H1 (cell line): ENCODE measurements at regions not wholly inside any gene's neighbourhood (a gene's known extent, or its start where the extent isn't known, plus 50 kb on each side); places are given as distances from the start of the nearest gene placed in this dataset.

Experiments
- CTCF ChIA-PET: fragments of 300-600 bp; sonication (Branson Sonifier 250); formaldehyde crosslinking; loops from one replicate; lab custom pipeline; 2021; ENCODE audit not compliant: partially characterized antibody; lab: Charles Lee
- POLR2A ChIA-PET: fragments of 300-600 bp; sonication (Branson Sonifier 250); formaldehyde crosslinking; loops from one replicate; lab custom pipeline; 2021; ENCODE audit warnings: inconsistent platforms; ENCODE audit not compliant: partially characterized antibody; lab: Charles Lee
- DNase-seq, 2 experiments: peaks; one replicate each; pipeline versions ENCODE4 v3.0.0 to v3.0.0-alpha.2; 2010 to 2022; ENCODE audit warnings: low spot score in 2 of 2, low read depth in 1 of 2, mixed read lengths in 1 of 2
- FAIRE-seq: peaks from 2 replicates; lab custom pipeline; 2011; peaks lifted over from hg19 to GRCh38; lab: Jason Lieb, UNC
- H2AFZ ChIP-seq: 2 replicates; pipeline ENCODE4 v1.8.1; 2012; ENCODE audit warnings: low read length, inconsistent platforms
- H2AK5ac ChIP-seq: 2 replicates; pipeline ENCODE4 v1.6.1; 2013; ENCODE audit warnings: low read depth, low read length
- H2BK120ac ChIP-seq: replicated peaks from 2 replicates; pipeline ENCODE3; 2013; ENCODE audit warnings: low read depth, low read length, inconsistent platforms
- H2BK12ac ChIP-seq: 2 replicates; pipeline ENCODE4 v1.6.1; 2013; ENCODE audit warnings: low read depth, low read length
- H2BK15ac ChIP-seq: 2 replicates; pipeline ENCODE4 v1.6.1; 2013; ENCODE audit warnings: low read length
- H2BK20ac ChIP-seq: 2 replicates; pipeline ENCODE4 v1.6.1; 2013; ENCODE audit warnings: low read length
- H2BK5ac ChIP-seq: 2 replicates; pipeline ENCODE4 v1.6.1; 2013; ENCODE audit warnings: low read depth, low read length
- H3K14ac ChIP-seq: 2 replicates; pipeline ENCODE4 v1.6.1; 2013; ENCODE audit warnings: inconsistent platforms; ENCODE audit not compliant: insufficient read length
- H3K18ac ChIP-seq: 2 replicates; pipeline ENCODE4 v1.6.1; 2013; ENCODE audit warnings: low read length; ENCODE audit errors: extremely low read depth
- H3K23ac ChIP-seq: 2 replicates; pipeline ENCODE4 v1.6.1; 2013; ENCODE audit warnings: inconsistent platforms; ENCODE audit not compliant: insufficient read length
- H3K23me2 ChIP-seq: 2 replicates; pipeline ENCODE4 v1.6.1; 2013; ENCODE audit warnings: low read depth, low read length
- H3K27ac ChIP-seq: 2 replicates; pipeline ENCODE4 v1.6.1; 2011; ENCODE audit warnings: low read depth, low read length, inconsistent platforms
- H3K27me3 ChIP-seq, 4 experiments: replicated peaks in 1 of 4; 1 replicate in 1 of 4; 2 replicates in 3 of 4; pipeline versions ENCODE4 v1.6.1 to v1.8.1; 2011 to 2013; ENCODE audit warnings: low read length in 3 of 4, mild to moderate bottlenecking in 3 of 4, inconsistent platforms in 2 of 4, mixed read lengths in 2 of 4, moderate library complexity in 1 of 4; ENCODE audit not compliant: control insufficient read depth in 3 of 4, insufficient read depth in 3 of 4; ENCODE audit errors: extremely low read depth in 1 of 4
- H3K36me3 ChIP-seq, 4 experiments: 2 replicates each; pipeline versions ENCODE4 v1.6.1 to v1.8.1; 2011 to 2013; ENCODE audit warnings: mild to moderate bottlenecking in 4 of 4, low read length in 3 of 4, moderate library complexity in 2 of 4, control low read depth in 1 of 4, inconsistent platforms in 1 of 4; ENCODE audit not compliant: insufficient read depth in 4 of 4, control insufficient read depth in 2 of 4
- H3K4ac ChIP-seq: replicated peaks from 2 replicates; pipeline ENCODE3; 2013; ENCODE audit warnings: low read length, low read depth, mixed read lengths, inconsistent platforms; ENCODE audit not compliant: insufficient read length
- H3K4me1 ChIP-seq, 4 experiments: replicated peaks in 1 of 4; 1 replicate in 1 of 4; 2 replicates in 3 of 4; pipeline versions ENCODE4 v1.6.1 to v1.8.1; 2011 to 2013; ENCODE audit warnings: low read length in 3 of 4, inconsistent platforms in 2 of 4, mixed read lengths in 1 of 4; ENCODE audit not compliant: insufficient read depth in 4 of 4, control insufficient read depth in 3 of 4
- H3K4me2 ChIP-seq, 2 experiments: 2 replicates each; pipeline versions ENCODE4 v1.6.1 to v1.8.1; 2011 to 2013; ENCODE audit warnings: low read depth in 2 of 2, low read length in 2 of 2, control low read depth in 1 of 2, inconsistent platforms in 1 of 2, mild to moderate bottlenecking in 1 of 2; ENCODE audit not compliant: insufficient read depth in 1 of 2
- H3K4me3 ChIP-seq, 4 experiments: fragments of 200-600, 300-600 bp in 1 of 4; sonication (generic), shearing (Covaris generic), sonication (Bioruptor Twin) in 1 of 4; 2 replicates each; pipeline versions ENCODE4 v1.5.1 to v1.8.1; 2011 to 2016; ENCODE audit warnings: low read length in 4 of 4, low read depth in 3 of 4, control low read depth in 2 of 4, inconsistent platforms in 2 of 4, mild to moderate bottlenecking in 2 of 4, mixed read lengths in 1 of 4, moderate library complexity in 1 of 4; ENCODE audit not compliant: insufficient read depth in 2 of 4; ENCODE audit errors: extremely low read depth in 1 of 4
- H3K56ac ChIP-seq: replicated peaks from 2 replicates; pipeline ENCODE3; 2013; ENCODE audit warnings: low read depth, mild to moderate bottlenecking, mixed read lengths, low read length, inconsistent platforms; ENCODE audit not compliant: insufficient read length
- H3K79me1 ChIP-seq: 2 replicates; pipeline ENCODE4 v1.6.1; 2013; ENCODE audit warnings: low read depth, low read length, control low read depth
- H3K79me2 ChIP-seq, 2 experiments: 2 replicates each; pipeline versions ENCODE4 v1.6.1 to v1.8.1; 2012 to 2013; ENCODE audit warnings: low read length in 2 of 2, mild to moderate bottlenecking in 2 of 2, inconsistent platforms in 1 of 2; ENCODE audit not compliant: insufficient read depth in 2 of 2, control insufficient read depth in 1 of 2
- H3K9ac ChIP-seq, 4 experiments: replicated peaks in 1 of 4; 1 replicate in 1 of 4; 2 replicates in 3 of 4; pipeline versions ENCODE4 v1.6.1 to v1.8.1; 2011 to 2013; ENCODE audit warnings: low read depth in 3 of 4, low read length in 3 of 4, control low read depth in 2 of 4, mild to moderate bottlenecking in 2 of 4, moderate library complexity in 2 of 4, inconsistent platforms in 1 of 4; ENCODE audit errors: extremely low read depth in 1 of 4
- H3K9me3 ChIP-seq, 2 experiments: 2 replicates each; pipeline versions ENCODE4 v1.6.1 to v1.8.1; 2012 to 2013; ENCODE audit warnings: mild to moderate bottlenecking in 2 of 2, moderate library complexity in 2 of 2, control low read depth in 1 of 2, inconsistent platforms in 1 of 2, low read depth in 1 of 2, low read length in 1 of 2, mixed read lengths in 1 of 2; ENCODE audit not compliant: insufficient read depth in 2 of 2
- H4K20me1 ChIP-seq, 2 experiments: replicated peaks in 1 of 2; 2 replicates each; pipeline versions ENCODE3 to v1.8.1; 2011 to 2013; ENCODE audit warnings: inconsistent platforms in 2 of 2, low read length in 2 of 2, mild to moderate bottlenecking in 1 of 2; ENCODE audit not compliant: insufficient read depth in 2 of 2, control insufficient read depth in 1 of 2
- H4K5ac ChIP-seq: 2 replicates; pipeline ENCODE4 v1.6.1; 2013; ENCODE audit warnings: low read length, low read depth, mixed read lengths, inconsistent platforms; ENCODE audit not compliant: insufficient read length
- H4K8ac ChIP-seq: 2 replicates; pipeline ENCODE4 v1.8.0; 2013; ENCODE audit warnings: mild to moderate bottlenecking, moderate library complexity, low read length, inconsistent platforms; ENCODE audit not compliant: insufficient read depth; ENCODE audit errors: extremely low read depth
- H4K91ac ChIP-seq: replicated peaks from 2 replicates; pipeline ENCODE3; 2013; ENCODE audit warnings: low read length, mixed read lengths, inconsistent platforms; ENCODE audit not compliant: insufficient read length
- ATF2 ChIP-seq: IDR thresholded peaks from 2 replicates; pipeline ENCODE4 v1.6.1; 2012; ENCODE audit warnings: low read length, inconsistent platforms
- HDAC6 ChIP-seq: IDR thresholded peaks from one replicate; pipeline ENCODE4 v1.7.1; 2012; ENCODE audit warnings: low read depth, mild to moderate bottlenecking, inconsistent platforms, low read length, moderate library complexity
- RBBP5 ChIP-seq: IDR thresholded peaks from 2 replicates; pipeline ENCODE4 v1.7.1; 2012; ENCODE audit warnings: low read depth, mild to moderate bottlenecking, inconsistent platforms, low read length, moderate library complexity, borderline replicate concordance
- SIN3A ChIP-seq, 2 experiments: IDR thresholded peaks in 1 of 2; conservative IDR thresholded peaks in 1 of 2; 2 replicates each; pipeline ENCODE4 v1.6.1; 2011 to 2012; ENCODE audit warnings: low read length in 2 of 2, improper control_type of control experiment in 1 of 2, low read depth in 1 of 2, mild to moderate bottlenecking in 1 of 2
- WGBS, 2 experiments: shearing (Covaris generic) in 1 of 2; methylation state at CpG; one replicate each; pipeline versions ENCODE4 v1.1.6 to v1.1.7; 2013 to 2015; ENCODE audit warnings: low lambda C conversion rate in 2 of 2, mixed read lengths in 2 of 2, inconsistent platforms in 1 of 2, low coverage in 1 of 2, missing lambda C conversion rate in 1 of 2; ENCODE audit not compliant: insufficient replicate concordance in 2 of 2, insufficient coverage in 1 of 2, insufficient read length in 1 of 2; ENCODE audit errors: extremely low coverage in 1 of 2, missing lambda C conversion rate in 1 of 2; 5-methylcytosine and 5-hydroxymethylcytosine counted together

- TF ChIP-seq SIN3A (conservative IDR thresholded peaks at IDR 0.05 in 1 of 2, IDR thresholded peaks at IDR 0.05 in 1 of 2; ENCODE audit: low read depth in 1 of 2, low read length in 2 of 2) (no peak), ATF2 (no peak), RBBP5 (no peak), HDAC6 (no peak)
- Histone ChIP-seq H3K18ac (no peak overlapping the region; the same call in 1 of the 2 replicates), H2BK20ac (no peak overlapping the region), H3K23ac (no peak overlapping the region), H3K27me3 (no peaks in the 10 kb centered on the region), H3K4me3 (no peak overlapping the region), H3K27ac (no peak overlapping the region), H2BK15ac (no peak overlapping the region), H3K23me2 (no peaks in the 10 kb centered on the region), H3K9ac (no peak overlapping the region), H3K14ac (no peak overlapping the region), H4K5ac (no peak overlapping the region), H3K79me2 (no peaks in the 10 kb centered on the region), H2AFZ (no peak overlapping the region), H3K79me1 (no peaks in the 10 kb centered on the region), H3K56ac (no peak overlapping the region), H3K36me3 (no peaks in the 10 kb centered on the region), H4K8ac (no peak overlapping the region), H4K91ac (no peak overlapping the region), H2AK5ac (no peak overlapping the region), H3K9me3 (peaks cover 0 to 10% of the 10 kb centered on the region in 2 experiments; a peak in 1 of 4 replicates), H3K4me1 (peaks cover 7 to 12% (median 9%) of the 10 kb centered on the region in 4 experiments; a peak in 6 of 7 replicates), H3K4me2 (no peak overlapping the region), H2BK5ac (no peak overlapping the region), H2BK12ac (no peak overlapping the region), H4K20me1 (no peaks in the 10 kb centered on the region), H3K4ac (no peak overlapping the region), H2BK120ac (no peak overlapping the region)
- FAIRE-seq (no peak), DNase-seq (no peak)
- POLR2A ChIA-PET: no interaction called here
- CTCF ChIA-PET: interaction anchor here (0.6 to 1.4 kb wide), 8 partner anchors 74 to 413 kb away, joined by 3 to 5 read pairs (median 3); no protein-coding TSS in a partner anchor
- WGBS, 2 experiments: 96% methylated on average over 6 of the region's 6 CpGs; no CpG with 5 or more reads in 1 of the 2 experiments
Measured at GRCh38 chr2:62407838-62408237, 98.2 kb downstream of the TMEM17 start.
